Choroid plexus epithelial cell (primary cell): ENCODE measurements at regions not wholly inside any gene's neighbourhood (a gene's known extent, or its start where the extent isn't known, plus 50 kb on each side); places are given as distances from the start of the nearest gene placed in this dataset.

ENCODE experiments used
- DNase-seq: peaks from one replicate; pipeline ENCODE4 v3.0.0-alpha.2; 2010; ENCODE audit warnings: low read depth
- H3K4me3 ChIP-seq: 2 replicates; pipeline ENCODE4 v1.5.1; 2011; ENCODE audit warnings: low read depth, mild to moderate bottlenecking, control low read depth, low read length, moderate library complexity
- CTCF ChIP-seq: conservative IDR thresholded peaks from 2 replicates; pipeline ENCODE4 v1.5.1; 2011; ENCODE audit warnings: low read depth, mild to moderate bottlenecking, control low read depth, inconsistent platforms, low read length, moderate library complexity

GRCh38 chr1:81430236-81430938 lies 370.3 kb upstream of the ADGRL2 start:
- TF ChIP-seq CTCF: no peak
- no peak overlapping the region for H3K4me3 ChIP-seq
- DNase-seq: no peak

- no peak for TF ChIP-seq CTCF
- H3K4me3 ChIP-seq: no peak overlapping the region
- DNase-seq: no peak
Measured at GRCh38 chr1:81428998-81429397, 371.7 kb upstream of the ADGRL2 start.

- no peak for TF ChIP-seq CTCF
- no peak for DNase-seq
- H3K4me3 ChIP-seq: no peak overlapping the region
Measured at GRCh38 chr1:81424816-81425215, 375.9 kb upstream of the ADGRL2 start.

- TF ChIP-seq CTCF: no peak
- no peak overlapping the region for H3K4me3 ChIP-seq
Measured at GRCh38 chr1:81424061-81424460, 376.7 kb upstream of the ADGRL2 start.

GRCh38 chr1:81420760-81421159 lies 380.0 kb upstream of the ADGRL2 start:
- H3K4me3 ChIP-seq: no peak overlapping the region
- TF ChIP-seq CTCF: no peak
- DNase-seq: no peak

More at GRCh38 chr1:81424061-81424460, 376.7 kb upstream of the ADGRL2 start:
- no peak for DNase-seq

GRCh38 chr1:81414488-81415015 lies 386.2 kb upstream of the ADGRL2 start:
- TF ChIP-seq CTCF: peak; percentile 58
- H3K4me3 ChIP-seq: no peak overlapping the region
- peak; percentile 14 for DNase-seq

GRCh38 chr1:81412954-81413353 lies 387.8 kb upstream of the ADGRL2 start:
- no peak for TF ChIP-seq CTCF
- DNase-seq: no peak
- no peak overlapping the region for H3K4me3 ChIP-seq
